ENCODE measurements at regions not wholly inside any gene's neighbourhood (a gene's known extent, or its start where the extent isn't known, plus 50 kb on each side); places are given as distances from the start of the nearest gene placed in this dataset.

- TF ChIP-seq TAF1 (IDR thresholded peaks at IDR 0.05; ENCODE audit: low read depth) (no peak), EP300 (conservative IDR thresholded peaks at IDR 0.05; ENCODE audit: poor library complexity, severe bottlenecking) (no peak), EZH2 (IDR thresholded peaks at IDR 0.05; ENCODE audit: borderline replicate concordance, insufficient read depth, low read length, poor library complexity, severe bottlenecking) (no peak), POLR2AphosphoS5 (IDR thresholded peaks at IDR 0.05) (no peak), MXI1 (conservative IDR thresholded peaks at IDR 0.05; ENCODE audit: poor library complexity, severe bottlenecking) (no peak), REST (IDR thresholded peaks at IDR 0.05; ENCODE audit: borderline replicate concordance) (no peak), SMC3 (conservative IDR thresholded peaks at IDR 0.05; ENCODE audit: poor library complexity) (no peak), CTCF (IDR thresholded peaks at IDR 0.05; ENCODE audit: poor library complexity, severe bottlenecking) (no peak), RAD21 (conservative IDR thresholded peaks at IDR 0.05) (no peak)
- no peaks in the 10 kb centered on the region for H3K9me3 ChIP-seq (ENCODE audit: low read length)
- H3K27me3 ChIP-seq (ENCODE audit: insufficient read depth, low read depth, low read length) = no peaks in the 10 kb centered on the region
- H3K36me3 ChIP-seq (ENCODE audit: insufficient read depth, low read length) = no peaks in the 10 kb centered on the region
- no peaks in the 10 kb centered on the region for H4K20me1 ChIP-seq (ENCODE audit: insufficient read depth)
- no peak overlapping the region for H3K9ac ChIP-seq (ENCODE audit: low read length)
- H3K4me3 ChIP-seq (ENCODE audit: low read length) = no peak overlapping the region
- no peaks in the 10 kb centered on the region for H3K79me2 ChIP-seq (replicated peaks; ENCODE audit: insufficient read depth, low read length)
- no peak overlapping the region for H2AFZ ChIP-seq (ENCODE audit: low read depth, low read length)
- H3K9me2 ChIP-seq (ENCODE audit: insufficient read depth, low read length) = no peaks in the 10 kb centered on the region
- no peak overlapping the region for H3K27ac ChIP-seq (ENCODE audit: low read length)
- H3K4me2 ChIP-seq (ENCODE audit: low read length) = no peak overlapping the region
- H3F3A ChIP-seq (ENCODE audit: insufficient read depth, low read length, poor library complexity, severe bottlenecking) = no peaks in the 10 kb centered on the region
Observed at GRCh38 chr12:131330106-131330815, 376.6 kb downstream of the ADGRD1 start.

- H3K9me3 ChIP-seq (ENCODE audit: low read length) = no peaks in the 10 kb centered on the region
- TF ChIP-seq RAD21 (conservative IDR thresholded peaks at IDR 0.05) (no peak), TAF1 (IDR thresholded peaks at IDR 0.05; ENCODE audit: low read depth) (no peak), REST (IDR thresholded peaks at IDR 0.05; ENCODE audit: borderline replicate concordance) (no peak), EP300 (conservative IDR thresholded peaks at IDR 0.05; ENCODE audit: poor library complexity, severe bottlenecking) (no peak), CTCF (IDR thresholded peaks at IDR 0.05; ENCODE audit: poor library complexity, severe bottlenecking) (no peak), SMC3 (conservative IDR thresholded peaks at IDR 0.05; ENCODE audit: poor library complexity) (no peak), POLR2AphosphoS5 (IDR thresholded peaks at IDR 0.05) (no peak), EZH2 (IDR thresholded peaks at IDR 0.05; ENCODE audit: borderline replicate concordance, insufficient read depth, low read length, poor library complexity, severe bottlenecking) (no peak), MXI1 (conservative IDR thresholded peaks at IDR 0.05; ENCODE audit: poor library complexity, severe bottlenecking) (no peak)
- H3K4me2 ChIP-seq (ENCODE audit: low read length) = no peak overlapping the region
- no peak overlapping the region for H3K9ac ChIP-seq (ENCODE audit: low read length)
- H3K9me2 ChIP-seq (ENCODE audit: insufficient read depth, low read length) = no peaks in the 10 kb centered on the region
- H2AFZ ChIP-seq (ENCODE audit: low read depth, low read length) = no peak overlapping the region
- H4K20me1 ChIP-seq (ENCODE audit: insufficient read depth) = no peaks in the 10 kb centered on the region
- no peaks in the 10 kb centered on the region for H3K27me3 ChIP-seq (ENCODE audit: insufficient read depth, low read depth, low read length)
- no peak overlapping the region for H3K4me3 ChIP-seq (ENCODE audit: low read length)
- H3K36me3 ChIP-seq (ENCODE audit: insufficient read depth, low read length) = no peaks in the 10 kb centered on the region
- no peaks in the 10 kb centered on the region for H3F3A ChIP-seq (ENCODE audit: insufficient read depth, low read length, poor library complexity, severe bottlenecking)
- no peak overlapping the region for H3K27ac ChIP-seq (ENCODE audit: low read length)
- no peaks in the 10 kb centered on the region for H3K79me2 ChIP-seq (replicated peaks; ENCODE audit: insufficient read depth, low read length)
Observed at GRCh38 chr12:131331148-131331750, 377.5 kb downstream of the ADGRD1 start.

All from neural cell (in vitro differentiated cells).